ENCODE measurements at regions not wholly inside any gene's neighbourhood (a gene's known extent, or its start where the extent isn't known, plus 50 kb on each side); places are given as distances from the start of the nearest gene placed in this dataset.

DNA sequence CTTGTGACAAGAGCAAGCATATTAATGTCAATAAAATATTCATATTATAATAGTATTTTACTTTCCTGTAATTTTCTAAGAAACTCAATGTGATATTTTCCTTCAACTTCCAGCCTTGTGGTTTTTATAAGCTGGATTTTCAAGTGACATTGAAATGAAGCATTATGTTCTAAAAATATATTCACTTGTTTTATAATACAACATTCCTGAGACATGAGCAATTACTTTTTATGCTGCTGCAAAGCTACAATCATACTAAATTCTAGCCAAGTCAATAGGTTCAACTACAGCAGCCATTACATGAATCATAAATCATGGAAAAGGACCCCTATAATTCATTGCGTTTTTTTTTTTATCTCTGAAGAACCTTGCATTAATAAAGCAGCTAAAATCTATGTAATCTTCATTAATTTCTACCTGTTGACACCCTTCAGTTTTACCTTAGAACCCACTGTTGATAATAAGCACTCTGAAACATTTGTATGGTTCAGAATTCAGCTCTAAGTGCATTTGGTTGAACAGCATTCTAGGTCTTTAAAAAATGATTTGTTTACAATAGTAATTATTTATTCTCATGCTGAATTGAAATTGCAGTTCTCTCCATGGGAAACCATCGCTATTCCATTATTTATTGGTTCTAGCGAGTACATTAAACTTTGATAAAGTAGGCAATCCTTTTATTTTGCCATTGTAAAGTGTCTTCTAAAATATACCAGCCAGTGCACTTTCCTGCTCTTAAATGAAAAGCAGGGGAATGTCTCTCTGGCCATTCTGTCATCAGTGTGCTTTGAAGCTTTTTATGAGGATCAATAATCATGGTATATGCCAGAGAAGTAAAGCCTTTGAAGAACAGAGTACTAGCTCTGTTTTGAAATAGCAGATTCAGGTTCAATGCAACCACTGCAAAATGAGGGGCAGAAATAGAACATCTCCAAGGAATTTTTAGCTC lies 132.6 kb downstream of the GNAT3 start:
- TF ChIP-seq CTCF (IDR thresholded peaks at IDR 0.05; ENCODE audit: insufficient read depth, low read depth, low read length) = no peak
- TF ChIP-seq EZH2 (IDR thresholded peaks at IDR 0.05; ENCODE audit: insufficient read depth, low read length) = no peak

Measured in astrocyte (in vitro differentiated cells and primary cell).